ENCODE measurements at regions not wholly inside any gene's neighbourhood (a gene's known extent, or its start where the extent isn't known, plus 50 kb on each side); places are given as distances from the start of the nearest gene placed in this dataset.

DNA sequence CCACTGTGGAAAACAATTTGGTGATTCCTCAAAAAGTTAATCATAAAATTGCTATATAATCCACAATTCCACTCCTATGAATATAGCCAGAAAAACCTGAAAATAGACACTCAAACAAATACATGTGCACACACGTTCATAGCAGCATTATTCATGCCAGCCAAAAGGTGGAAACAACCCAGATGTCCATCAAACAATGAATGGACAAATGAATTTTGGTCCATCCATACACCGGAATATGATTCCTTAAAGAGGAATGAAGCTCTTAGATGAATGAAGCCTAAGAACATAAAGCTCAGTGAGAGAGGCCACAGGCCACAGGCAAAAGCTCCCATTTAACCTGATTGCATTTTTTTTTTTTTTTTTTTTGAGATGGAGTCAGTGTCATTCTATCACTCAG is 114.6 kb upstream of the TNRC6C start:
- DNase-seq (ENCODE audit: low read depth) = no peak

DNA sequence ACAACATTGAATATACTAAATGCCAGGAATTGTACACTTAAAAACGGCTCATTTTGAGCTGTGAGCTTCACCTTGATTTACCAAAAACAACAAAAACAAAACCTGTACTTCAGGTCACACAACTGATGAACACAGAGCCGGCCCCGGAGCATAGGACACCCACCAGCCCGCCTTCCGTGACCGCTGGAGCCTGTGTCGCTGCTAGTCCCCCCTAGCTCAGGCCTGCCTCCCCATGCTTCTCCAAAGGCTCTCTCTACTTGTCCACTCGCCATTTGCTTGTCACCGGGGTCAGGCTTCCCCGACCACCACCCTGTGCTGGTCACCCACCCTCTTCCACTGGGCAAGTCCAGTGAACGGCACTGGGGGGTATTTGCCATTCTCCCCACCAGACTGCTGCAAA is 113.8 kb upstream of the TNRC6C start:
- no peak for DNase-seq (ENCODE audit: low read depth)

DNA sequence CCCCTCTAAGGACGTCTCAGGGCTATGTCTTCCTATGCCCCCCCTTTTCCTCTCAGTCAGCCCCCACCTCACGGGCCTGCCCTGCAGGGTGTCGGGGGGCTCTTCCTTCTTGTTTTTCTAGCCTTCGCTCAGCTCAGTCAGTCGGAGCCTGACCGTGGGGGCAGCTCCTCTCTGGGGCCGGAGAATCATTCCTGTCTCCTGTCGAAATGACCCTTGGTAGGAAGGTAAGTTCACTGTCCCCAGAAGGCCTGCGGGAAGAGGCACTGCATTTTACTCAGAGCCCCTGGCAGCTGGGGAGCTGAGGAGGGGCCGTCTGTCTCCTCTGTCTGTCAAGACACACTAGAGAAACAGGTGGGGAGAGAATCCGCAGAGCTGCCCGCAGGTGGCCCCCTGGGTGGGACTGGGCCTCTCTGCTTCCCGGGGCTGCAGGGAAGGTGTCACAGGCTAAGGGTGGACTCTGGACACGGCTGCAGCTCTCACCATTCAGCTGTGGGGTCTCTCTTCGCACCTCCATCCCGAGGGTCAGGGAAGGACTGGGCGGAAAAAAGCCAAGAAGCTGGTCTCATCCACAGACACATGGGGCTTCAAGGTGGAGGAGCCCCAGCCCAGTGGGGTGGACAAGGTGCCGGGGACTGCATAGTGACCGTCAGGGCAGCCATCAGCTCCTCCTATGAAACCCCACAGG is 112.8 kb upstream of the TNRC6C start:
- DNase-seq (ENCODE audit: low read depth) = no peak

DNA sequence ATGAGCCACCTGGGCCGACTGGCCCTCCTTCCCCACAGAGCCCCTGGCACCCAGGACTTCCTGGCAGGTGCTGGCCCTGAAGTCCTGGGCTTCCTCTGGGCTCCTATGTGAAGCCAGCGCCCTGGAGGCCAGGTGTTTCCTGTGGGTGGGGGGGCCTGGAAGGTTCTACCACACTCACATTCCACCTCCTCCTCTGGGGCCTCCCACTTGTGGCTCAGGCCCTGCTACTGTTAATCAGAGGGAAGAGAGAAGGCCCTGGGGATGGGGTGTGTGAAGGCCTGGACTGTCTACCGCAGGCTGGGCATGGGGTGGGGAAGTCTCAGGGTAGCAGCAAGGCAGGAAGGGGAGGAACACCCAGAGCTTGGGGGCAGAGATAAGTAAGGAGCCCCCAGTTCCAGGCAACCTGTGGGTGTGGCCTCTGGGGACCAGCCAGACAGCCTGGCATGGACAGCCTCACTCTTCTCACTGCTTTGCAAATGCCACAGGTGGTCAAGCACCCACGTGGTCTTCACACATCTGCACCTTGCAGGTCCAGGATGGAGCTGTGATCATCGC is 111.9 kb upstream of the TNRC6C start:
- no peak for DNase-seq (ENCODE audit: low read depth)

DNA sequence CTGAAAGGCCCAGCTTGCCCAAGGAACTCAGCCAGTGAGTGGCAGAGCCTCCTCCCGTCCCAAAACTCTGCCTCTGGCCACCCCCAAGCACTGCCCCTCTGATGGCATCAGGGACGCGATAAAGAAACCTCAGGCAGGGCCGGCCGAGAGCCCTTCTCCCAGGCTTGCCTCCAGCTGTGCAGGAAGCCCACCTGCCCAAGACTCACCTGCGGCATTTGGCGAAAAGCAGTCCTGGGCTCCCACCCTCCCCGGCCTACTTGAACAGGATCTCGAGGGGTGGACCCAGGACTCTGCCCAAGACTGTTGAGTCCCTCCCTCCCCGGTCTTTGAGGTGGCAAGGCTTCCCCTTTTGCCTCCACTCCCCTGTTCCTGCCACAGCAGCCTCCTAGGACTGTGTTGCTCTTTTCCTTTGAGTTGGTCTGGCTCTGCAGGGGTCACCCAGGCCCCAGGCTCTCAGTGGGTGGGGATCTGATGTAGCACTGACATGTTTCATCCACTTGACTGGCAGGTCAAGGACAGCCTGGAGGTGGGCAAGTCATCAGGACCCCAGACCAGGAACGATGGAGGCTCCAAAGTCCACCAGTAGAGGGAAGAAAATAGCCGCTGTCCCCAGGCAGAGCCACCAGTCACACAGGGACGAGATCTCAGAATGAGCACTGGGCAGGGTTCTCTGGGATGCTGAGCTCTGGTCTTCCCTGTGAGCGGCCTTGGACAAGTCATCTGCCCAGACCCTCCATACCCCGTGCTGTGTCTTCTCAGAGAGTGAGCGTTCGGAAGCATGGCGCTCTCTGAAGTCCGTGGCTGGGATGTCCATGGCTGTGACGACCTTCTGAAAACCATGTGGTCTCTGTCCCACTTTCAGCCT is 111.0 kb upstream of the TNRC6C start:
- DNase-seq (ENCODE audit: low read depth) = no peak

DNA sequence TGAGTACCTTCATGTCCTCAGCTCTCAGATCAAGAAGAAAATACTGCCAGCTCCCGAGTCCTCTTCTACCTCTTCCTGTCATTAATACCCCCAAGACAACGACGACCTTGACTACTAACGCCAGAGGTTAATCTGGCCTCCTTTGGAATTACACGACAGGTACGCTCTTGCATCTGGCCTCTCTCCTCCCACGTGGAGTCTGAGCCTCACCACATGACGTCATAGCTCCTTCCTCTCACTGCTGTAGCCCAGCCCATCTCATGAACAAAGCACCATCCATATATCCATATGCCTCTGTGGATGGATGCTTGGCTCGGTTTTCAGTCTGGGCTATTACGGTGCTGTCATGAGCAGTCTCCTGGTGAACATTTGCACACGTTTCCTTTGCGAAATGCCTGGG is 110.2 kb upstream of the TNRC6C start:
- DNase-seq (ENCODE audit: low read depth) = no peak

DNA sequence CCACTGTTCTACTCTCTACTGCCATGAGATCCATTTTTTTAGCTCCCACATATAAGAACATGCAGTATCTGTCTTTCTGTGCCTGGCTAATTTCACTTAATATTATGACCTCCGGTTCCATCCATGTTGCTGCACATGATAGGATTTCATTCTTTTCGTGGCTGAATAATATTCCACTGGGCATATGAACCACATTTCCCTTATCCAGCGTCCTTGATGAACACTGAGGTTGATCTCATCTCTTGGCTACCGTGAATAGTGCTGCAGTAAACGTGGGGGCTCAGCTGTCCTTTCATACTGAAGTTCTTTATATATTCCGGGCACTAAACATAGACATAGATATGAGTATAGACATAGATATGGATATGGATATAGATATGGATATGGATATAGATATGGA is 109.3 kb upstream of the TNRC6C start:
- no peak for DNase-seq (ENCODE audit: low read depth)

DNA sequence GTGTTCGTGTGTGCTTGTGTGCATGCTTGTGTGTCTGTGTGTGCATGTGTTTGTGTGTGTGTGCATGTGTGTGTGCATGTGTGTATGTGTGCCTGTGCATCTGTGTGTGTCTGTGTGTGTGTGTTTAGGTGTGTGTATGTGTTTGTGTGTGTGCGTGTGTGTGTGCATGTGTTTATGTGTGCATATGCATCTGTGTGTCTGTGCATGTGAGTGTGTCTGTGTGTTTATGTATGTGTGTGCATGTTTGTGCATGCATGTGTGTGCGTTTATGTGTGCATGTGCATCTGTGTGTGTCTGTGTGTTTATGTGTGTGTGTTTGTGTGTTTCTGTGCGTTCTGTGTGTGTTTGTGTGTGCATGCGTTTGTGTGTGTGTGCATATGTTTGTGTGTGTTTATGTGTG is 106.6 kb upstream of the TNRC6C start:
- no peak for DNase-seq (ENCODE audit: low read depth)

DNA sequence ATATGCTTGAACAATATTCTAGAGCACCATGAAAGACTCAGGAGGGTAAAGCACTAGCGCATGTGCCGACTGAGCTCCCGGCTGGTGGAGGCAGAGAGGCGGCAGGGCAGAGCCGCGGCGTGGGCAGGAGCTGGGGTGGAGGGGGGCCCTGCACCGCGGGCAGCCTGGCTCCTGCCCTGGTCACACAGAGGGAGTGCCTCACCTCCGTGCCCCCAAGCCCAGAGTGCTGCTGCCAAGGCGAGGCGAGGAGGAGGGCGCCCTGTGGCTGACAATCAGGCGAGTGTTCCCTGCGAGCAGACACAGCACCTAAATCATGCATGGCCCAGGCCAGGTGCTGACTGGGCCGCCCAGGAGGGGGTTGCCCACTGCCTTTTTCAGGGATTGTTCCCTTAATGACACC is 105.8 kb upstream of the TNRC6C start:
- DNase-seq (ENCODE audit: low read depth) = no peak

DNA sequence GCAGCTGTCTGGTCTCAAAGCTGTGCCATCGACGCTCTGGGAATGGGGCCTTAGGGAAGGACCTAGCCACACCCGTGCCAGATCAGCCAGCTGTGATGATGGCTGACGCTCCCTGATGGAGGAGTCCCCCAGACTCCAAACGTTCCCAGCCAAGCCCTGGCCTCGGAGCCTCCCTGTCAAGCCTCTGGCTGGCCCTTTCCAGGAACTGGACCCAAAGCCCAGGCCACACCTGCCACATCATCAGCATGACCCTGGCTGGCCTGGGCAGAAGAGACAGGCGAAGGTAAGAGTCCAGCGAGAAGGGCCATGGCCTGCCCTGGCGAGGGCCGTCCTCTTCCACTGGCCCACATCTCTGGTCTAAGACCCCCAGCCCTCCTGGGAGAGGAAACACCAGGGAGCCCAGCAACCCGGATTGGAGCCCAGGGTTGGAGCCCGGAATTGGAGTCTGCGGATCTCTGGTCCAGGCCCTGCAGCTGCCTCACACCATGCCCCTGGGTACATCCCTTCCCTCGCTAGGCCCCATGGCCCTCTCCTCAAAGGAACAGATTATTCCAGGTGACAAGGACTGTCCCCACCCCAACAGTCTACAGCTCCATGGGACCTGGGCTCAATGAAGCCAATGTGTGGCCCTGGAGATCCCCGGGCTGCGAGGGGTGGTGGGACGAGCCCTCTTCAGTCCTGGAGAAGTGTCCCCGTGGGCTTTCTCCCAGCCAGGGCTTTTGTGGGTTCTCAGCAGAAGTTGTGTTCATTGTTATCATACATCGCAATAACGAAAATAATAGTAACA is 105.1 kb upstream of the TNRC6C start:
- no peak for DNase-seq (ENCODE audit: low read depth)

DNA sequence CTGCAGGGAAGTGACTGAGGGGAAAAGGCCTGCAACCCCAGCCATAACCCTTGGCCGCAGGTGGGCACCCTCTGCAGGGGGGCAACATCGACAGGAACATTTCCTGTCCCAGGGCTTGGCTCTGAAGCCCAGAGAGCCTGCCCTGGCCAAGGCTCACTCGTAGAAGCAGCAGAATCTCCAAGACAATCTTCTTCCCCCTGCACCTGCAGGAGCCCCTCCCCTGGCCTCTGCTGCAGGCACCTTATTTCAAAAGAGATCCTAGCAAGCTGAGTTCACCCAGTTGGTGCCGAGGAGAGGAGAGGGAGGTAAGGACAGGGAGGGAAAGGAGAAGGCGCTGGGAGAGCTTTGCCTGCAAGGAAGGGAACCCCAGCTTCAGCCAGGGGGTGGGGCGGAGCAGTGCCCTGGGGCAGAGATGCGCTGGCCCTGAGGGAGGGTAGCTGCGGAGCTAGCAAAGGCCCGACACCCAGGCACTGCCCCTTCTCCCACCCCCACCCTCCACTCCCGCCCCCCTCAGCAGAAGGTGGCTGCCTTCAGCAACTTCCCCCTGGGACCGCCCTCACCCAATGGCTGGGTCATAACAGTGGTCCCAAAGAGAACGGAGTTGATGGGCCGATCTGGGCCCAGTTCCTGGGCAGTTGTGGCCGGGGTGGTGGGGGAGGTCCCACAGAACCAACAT is 104.3 kb upstream of the TNRC6C start:
- no peak for DNase-seq (ENCODE audit: low read depth)

DNA sequence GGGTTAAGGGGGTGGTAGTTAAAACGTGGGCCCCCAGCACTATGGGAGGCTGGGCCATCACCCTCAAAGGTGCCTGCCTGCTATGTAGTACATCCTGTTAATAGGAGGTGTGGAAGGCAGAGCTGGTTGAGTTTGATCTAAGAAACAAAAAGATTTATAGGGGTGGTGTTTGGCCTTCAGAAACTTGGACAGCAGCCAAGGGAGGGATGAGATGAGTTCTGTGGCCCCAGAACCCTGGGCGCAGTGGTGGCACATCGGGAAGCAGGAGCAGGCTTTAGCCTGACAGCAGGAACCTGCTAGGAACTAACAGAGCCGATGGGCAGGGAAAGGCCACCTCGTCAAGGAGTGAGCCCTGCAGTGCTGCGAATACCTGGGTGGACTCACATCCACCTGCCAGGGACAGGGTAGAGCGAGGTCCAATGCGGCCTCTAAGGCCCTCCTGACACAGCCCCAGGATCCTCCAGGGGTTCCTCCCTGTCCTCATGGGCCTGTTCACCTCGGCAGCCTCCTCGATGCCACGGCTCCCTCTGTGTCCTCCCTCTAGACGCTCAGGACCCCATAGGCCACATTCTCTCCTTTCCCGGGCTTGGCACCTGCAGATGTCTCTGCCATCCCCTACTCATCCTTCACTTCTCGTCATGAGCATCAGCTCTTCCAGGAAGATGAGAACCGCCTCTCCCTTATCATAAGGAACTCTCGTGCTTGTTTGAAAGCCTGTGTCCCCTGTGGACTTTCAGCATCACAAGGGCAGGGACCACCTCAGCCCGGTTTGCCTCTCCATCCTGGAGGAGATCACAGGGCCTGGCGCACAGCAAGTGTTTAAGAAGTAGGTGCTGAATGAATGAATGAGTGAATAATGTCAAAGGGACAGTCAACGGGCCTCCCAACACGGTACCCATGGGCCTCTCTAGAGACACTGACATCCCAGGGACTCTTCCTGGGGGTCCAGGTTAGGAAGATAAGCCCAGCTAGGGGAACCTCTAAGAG is 103.5 kb upstream of the TNRC6C start:
- DNase-seq (ENCODE audit: low read depth) = no peak

DNA sequence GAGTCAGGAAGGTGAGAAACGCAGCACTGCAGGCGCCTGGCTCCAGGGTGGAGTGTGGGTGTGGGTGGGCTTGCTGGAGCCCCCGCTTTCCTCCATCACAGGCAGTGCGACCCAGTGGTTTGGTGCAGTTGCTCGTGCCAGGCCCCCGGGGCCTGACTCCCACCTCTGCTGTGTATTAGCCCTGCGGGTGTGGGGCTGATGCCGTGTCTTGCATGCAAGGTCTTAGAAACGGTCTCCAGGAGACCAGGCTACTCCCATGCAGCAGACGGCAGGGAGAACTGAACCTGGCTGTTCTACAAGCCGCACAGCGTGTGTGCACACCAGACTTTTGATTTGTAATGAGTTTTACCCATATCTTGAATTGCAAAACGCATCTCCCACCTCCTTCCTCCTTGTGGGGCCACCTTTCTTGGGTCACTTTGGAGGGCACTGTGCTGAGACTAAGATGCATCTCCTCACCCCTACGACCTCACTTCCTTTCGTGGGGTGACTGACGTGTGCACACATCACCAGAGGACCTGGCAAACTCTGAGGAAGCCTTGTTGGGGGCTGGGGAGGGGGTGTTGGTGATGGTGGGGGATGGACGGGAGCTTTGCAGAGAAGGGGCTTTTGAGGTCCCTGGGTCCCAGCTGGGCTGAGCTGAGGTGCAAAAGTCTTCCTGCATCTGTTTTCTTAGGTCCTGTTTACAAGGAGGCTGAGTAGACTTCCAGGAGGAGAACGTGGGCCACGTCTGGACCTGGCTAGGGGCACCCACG is 101.8 kb upstream of the TNRC6C start:
- no peak for DNase-seq (ENCODE audit: low read depth)

DNA sequence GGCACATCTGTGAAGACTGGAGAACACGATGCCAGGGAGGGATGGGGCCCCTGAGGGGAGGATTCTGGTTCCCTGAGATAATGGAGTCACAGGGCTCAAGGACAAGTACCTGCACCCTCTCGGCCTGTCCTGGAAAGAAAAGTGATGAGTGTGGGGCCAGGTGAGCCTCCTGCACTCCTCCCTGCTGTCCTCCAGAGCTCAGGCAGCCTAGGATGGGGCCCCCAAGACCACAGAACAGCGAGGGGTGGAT is 101.3 kb upstream of the TNRC6C start:
- DNase-seq (ENCODE audit: low read depth) = no peak

DNA sequence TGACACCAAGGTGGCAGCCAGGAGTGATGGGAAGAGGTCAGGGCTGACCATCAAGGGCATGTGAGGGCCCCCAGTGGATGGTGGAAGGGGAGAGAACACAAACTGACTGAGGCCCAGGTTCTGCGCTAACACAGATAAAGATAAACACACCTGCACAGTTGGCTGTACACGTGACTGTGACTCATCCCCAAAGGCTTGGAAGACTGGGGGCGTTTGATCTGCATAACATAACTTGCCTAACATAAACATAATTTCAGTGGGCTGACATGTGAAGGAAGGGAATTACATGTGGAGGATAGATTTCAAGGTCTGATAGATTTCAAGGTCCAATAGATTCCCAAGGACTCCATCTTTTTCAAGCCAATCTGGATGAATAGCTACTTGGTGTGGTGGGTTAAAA is 100.9 kb upstream of the TNRC6C start:
- no peak for DNase-seq (ENCODE audit: low read depth)

DNA sequence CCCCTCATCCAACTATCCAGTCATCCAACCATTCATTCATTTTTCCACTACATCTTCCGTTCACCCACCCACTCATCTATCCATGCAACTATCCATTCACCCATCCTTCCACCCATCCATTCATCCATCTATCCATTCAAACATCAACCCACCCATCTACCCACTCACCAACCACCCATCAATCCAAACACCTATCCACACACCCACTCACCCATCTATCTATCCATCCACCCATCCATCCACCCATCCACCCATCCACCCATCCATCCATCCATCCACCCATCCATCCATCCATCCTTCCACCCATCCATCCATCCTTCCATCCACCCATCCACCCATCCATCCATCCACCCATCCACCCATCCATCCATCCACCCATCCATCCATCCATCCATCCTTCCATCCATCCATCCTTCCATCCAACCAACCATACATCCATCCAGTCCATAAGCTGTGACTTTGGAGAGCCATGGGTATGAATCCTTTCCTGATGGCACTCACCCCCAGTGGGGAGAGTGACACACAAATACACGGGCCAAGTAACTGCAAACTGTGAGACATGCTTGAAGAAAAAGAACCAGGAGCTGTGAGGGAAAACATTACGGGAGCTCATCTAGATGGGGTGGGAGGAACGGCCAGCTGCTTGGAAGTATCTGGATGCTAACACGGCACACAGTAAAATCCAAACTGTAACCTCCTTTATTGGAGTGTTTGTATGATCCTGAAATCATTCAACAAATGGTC is 100.0 kb upstream of the TNRC6C start:
- no peak for DNase-seq (ENCODE audit: low read depth)

DNA sequence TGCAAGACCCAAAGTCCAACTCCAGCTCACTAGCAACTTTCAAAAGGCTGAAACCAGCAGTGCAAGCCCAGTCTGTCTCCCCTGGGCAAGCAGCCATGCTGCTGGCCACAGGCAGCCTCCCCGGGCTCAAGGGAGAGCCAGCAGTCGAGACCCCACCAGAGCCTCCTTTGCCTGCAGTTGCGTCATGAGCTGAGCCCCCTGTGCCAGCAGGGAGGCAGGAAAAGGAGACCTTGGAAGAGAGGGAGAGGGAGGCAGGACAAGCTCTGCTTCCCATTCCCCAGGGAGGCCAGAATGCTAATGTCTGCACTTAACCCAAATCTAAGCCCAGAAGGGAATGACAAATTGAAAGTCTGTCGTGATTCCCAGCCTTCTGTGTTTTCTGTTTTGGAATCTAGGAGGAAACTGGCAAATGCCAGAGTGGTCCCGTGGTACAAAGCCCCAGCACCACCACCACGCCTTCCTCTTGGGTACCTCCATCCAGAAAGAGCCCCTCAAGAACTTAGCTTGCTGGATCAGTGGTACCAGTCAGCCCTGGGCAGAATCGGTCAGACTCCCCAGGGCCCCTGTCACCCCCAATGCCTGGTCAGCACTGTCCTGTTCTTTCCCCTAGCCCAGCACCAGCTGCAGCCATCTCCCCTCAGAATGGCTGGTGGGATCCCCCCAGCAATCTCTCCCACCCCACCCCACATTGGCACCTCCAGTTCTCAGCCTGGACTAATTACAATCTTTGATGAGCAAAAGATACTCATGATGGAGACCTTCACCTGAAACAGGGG is 99.3 kb upstream of the TNRC6C start:
- DNase-seq (ENCODE audit: low read depth) = no peak

DNA sequence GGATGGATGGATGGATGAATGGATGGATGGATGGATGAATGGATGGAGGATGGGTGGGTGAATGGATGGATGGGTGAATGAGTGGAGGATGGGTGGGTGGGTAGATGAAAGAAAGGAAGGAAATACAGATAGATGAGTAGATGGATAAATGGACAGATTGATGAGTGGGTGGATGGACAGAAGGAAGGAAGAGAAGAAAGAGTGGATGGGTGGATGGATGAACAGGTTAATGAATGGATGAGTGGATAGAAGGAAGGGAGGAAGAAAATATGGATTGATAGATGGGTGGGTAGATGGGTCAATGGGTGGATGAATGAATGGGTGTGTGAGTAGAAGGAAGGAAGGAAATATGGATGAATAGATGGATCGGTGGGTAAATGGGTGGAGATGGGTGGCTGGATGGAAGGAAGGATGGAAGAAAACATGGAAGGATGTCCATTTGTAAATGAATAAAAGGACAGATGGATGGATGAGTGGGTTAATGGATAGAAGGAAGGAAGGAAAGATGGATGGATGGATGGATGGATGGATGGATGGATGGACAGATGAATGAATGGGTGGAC is 97.3 kb upstream of the TNRC6C start:
- DNase-seq (ENCODE audit: low read depth) = no peak

Measured in LHCN-M2 (cell line).